Endothelial cell (in vitro differentiated cells): ENCODE measurements at regions not wholly inside any gene's neighbourhood (a gene's known extent, or its start where the extent isn't known, plus 50 kb on each side); places are given as distances from the start of the nearest gene placed in this dataset.

Source experiments
- DNase-seq: peaks from one replicate; pipeline ENCODE4 v3.0.0; 2021; ENCODE audit warnings: low spot score
- H3K27ac Mint-ChIP-seq: one replicate; pipeline ENCODE4 v1.8.0; 2021; ENCODE audit warnings: mixed read lengths, inconsistent platforms; ENCODE audit not compliant: unreplicated experiment
- H3K27me3 Mint-ChIP-seq: one replicate; pipeline ENCODE4 v1.8.0; 2021; ENCODE audit warnings: mild to moderate bottlenecking, moderate library complexity, mixed read lengths, inconsistent platforms; ENCODE audit not compliant: unreplicated experiment
- H3K36me3 Mint-ChIP-seq: one replicate; pipeline ENCODE4 v1.8.0; 2021; ENCODE audit warnings: mild to moderate bottlenecking, low read depth, mixed read lengths, inconsistent platforms; ENCODE audit not compliant: unreplicated experiment
- H3K4me1 Mint-ChIP-seq: one replicate; pipeline ENCODE4 v1.8.0; 2021; ENCODE audit warnings: mild to moderate bottlenecking, mixed read lengths, inconsistent platforms; ENCODE audit not compliant: unreplicated experiment
- H3K4me3 Mint-ChIP-seq: one replicate; pipeline ENCODE4 v1.8.0; 2021; ENCODE audit warnings: mild to moderate bottlenecking, mixed read lengths, inconsistent platforms; ENCODE audit not compliant: unreplicated experiment
- H3K9me3 Mint-ChIP-seq: one replicate; pipeline ENCODE4 v1.8.0; 2021; ENCODE audit warnings: mixed read lengths, inconsistent platforms; ENCODE audit not compliant: unreplicated experiment
- CTCF ChIP-seq: fragments of 200-600 bp; sonication (generic); IDR thresholded peaks from one replicate; pipeline ENCODE4 v1.5.0; 2021; ENCODE audit warnings: antibody characterized with exemption; ENCODE audit not compliant: unreplicated experiment

GRCh38 chr12:13680916-13681315 lies 300.5 kb downstream of the GRIN2B start:
- no peak overlapping the region for H3K4me3 Mint-ChIP-seq
- peaks cover 5% of the 10 kb centered on the region for H3K27me3 Mint-ChIP-seq

GRCh38 chr12:13676880-13677279 lies 304.5 kb downstream of the GRIN2B start:
- Mint-ChIP-seq H3K27ac (no peak overlapping the region), H3K36me3 (no peaks in the 10 kb centered on the region), H3K4me3 (no peak overlapping the region), H3K27me3 (peaks cover 5% of the 10 kb centered on the region), H3K4me1 (no peaks in the 10 kb centered on the region), H3K9me3 (no peaks in the 10 kb centered on the region)
- no peak for TF ChIP-seq CTCF
- no peak for DNase-seq

More at GRCh38 chr12:13680916-13681315, 300.5 kb downstream of the GRIN2B start:
- H3K4me1 Mint-ChIP-seq = no peaks in the 10 kb centered on the region
- TF ChIP-seq CTCF = no peak
- no peaks in the 10 kb centered on the region for H3K9me3 Mint-ChIP-seq
- no peak for DNase-seq
- H3K27ac Mint-ChIP-seq = no peak overlapping the region
- no peaks in the 10 kb centered on the region for H3K36me3 Mint-ChIP-seq

- no peak for DNase-seq
- Mint-ChIP-seq H3K4me1 (peaks cover 5% of the 10 kb centered on the region), H3K4me3 (no peak overlapping the region), H3K36me3 (no peaks in the 10 kb centered on the region), H3K27ac (no peak overlapping the region), H3K9me3 (no peaks in the 10 kb centered on the region), H3K27me3 (peaks cover 2% of the 10 kb centered on the region)
- no peak for TF ChIP-seq CTCF
These were observed 311.0 kb downstream of the GRIN2B start for GRCh38 chr12:13670285-13670866.

- Mint-ChIP-seq H3K4me1 (peaks cover 5% of the 10 kb centered on the region), H3K27ac (peak overlapping the region; percentile 21), H3K27me3 (peaks cover 2% of the 10 kb centered on the region), H3K9me3 (no peaks in the 10 kb centered on the region), H3K4me3 (no peak overlapping the region), H3K36me3 (no peaks in the 10 kb centered on the region)
- DNase-seq = no peak
- no peak for TF ChIP-seq CTCF
These were observed 312.5 kb downstream of the GRIN2B start for GRCh38 chr12:13668880-13669279.

GRCh38 chr12:13666806-13667205 lies 314.6 kb downstream of the GRIN2B start:
- peak; percentile 26 for TF ChIP-seq CTCF
- Mint-ChIP-seq H3K4me3 (no peak overlapping the region), H3K36me3 (no peaks in the 10 kb centered on the region), H3K27ac (no peak overlapping the region), H3K27me3 (peaks cover 2% of the 10 kb centered on the region), H3K4me1 (peaks cover 5% of the 10 kb centered on the region), H3K9me3 (no peaks in the 10 kb centered on the region)
- DNase-seq = no peak
